NCI-H1105 (cell line): ENCODE measurements at regions not wholly inside any gene's neighbourhood (a gene's known extent, or its start where the extent isn't known, plus 50 kb on each side); places are given as distances from the start of the nearest gene placed in this dataset.

ENCODE experiments used
- DNase-seq: peaks from one replicate; lab custom pipeline; 2025; lab: John Stamatoyannopoulos, UW

DNA sequence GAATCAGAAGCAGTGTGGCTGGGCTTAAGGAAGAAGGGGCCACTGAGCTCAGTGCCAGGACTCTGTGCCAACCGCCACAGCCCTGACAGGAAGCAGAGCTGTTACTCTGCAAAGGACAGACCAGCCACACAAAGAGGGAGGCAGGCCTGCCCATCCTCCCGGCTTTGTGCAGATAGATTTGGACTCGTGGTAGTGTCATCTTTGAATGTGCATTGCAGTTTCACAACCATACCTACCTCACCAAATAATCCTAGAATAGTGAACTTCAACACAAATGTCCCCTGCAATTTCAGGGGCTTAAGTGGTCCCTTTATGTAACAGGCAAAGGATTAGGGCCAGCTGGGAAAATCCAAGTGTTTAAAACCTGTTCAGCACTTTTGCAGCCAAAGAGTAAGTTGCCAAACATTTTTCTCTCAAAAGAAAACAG is 55.1 kb upstream of the CLDN10 start:
- DNase-seq: no peak

DNA sequence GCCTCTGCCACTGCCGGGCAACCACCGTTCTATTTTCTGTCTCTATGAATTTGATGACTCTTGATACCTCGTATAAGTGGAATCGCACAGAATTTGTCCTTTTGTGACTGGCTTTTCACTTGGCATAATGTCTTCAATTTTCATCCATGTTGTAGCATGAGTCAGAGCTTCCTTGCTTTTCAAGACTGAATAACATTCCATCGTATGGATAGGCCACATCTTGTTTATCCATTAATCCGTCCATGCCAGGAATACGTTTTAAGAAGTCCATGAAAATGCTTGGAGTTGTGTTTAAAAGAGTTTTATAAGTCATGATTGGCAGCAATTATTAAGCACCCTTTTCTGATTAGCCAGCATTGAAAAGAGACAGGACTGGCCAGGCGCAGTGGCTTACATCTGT is 53.6 kb upstream of the CLDN10 start:
- DNase-seq: no peak

DNA sequence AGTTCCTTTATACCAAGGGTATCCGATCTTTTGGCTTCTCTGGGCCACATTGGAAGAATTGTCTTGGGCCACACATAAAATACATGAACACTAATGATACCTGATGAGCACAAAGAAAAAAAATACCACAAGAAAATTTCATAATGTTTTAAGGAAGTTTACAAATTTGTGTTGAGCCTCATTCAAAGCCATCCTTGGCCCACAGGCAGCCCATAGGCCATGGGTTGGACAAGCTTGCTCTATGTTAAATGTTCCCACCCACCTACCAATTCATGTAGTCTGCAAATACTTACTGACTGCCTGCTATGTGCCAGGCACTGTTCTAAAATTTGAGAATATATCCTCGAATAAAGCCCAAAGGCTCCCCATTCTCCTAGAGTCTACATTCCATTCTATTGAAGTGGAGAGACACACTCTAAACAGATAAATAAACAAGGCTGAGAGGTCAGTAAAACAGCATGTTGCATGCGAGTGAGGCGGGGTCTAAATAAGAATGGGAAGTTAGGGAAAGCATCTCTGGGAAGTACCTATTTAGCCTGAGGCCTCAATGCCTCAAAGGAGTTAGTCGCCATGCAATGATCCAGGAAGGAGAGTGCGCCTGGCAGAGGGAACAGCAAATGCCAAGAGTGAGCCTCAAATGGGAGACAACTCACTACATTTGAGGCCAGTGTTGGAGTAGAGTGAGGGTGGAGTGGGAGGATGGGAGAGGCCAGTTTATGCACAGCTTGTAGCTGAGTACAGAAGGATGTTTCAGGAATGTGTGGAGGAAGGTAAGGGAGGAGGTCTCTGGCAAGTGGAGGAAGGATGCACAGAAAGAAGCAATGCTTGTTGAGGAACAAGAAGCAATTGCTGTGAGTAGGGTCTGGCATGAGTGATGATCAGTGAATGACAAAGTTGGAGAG is 52.5 kb upstream of the CLDN10 start:
- no peak for DNase-seq

GRCh38 chr13:95502216-95502615 is 50.3 kb upstream of the CLDN10 start:
- DNase-seq: no peak
